Neuronal stem cell (in vitro differentiated cells): ENCODE measurements at regions not wholly inside any gene's neighbourhood (a gene's known extent, or its start where the extent isn't known, plus 50 kb on each side); places are given as distances from the start of the nearest gene placed in this dataset.

ENCODE experiments used
- DNase-seq: peaks from one replicate; pipeline ENCODE4 v3.0.0-alpha.2; 2013; ENCODE audit warnings: low spot score
- H2AFZ ChIP-seq: one replicate; pipeline ENCODE4 v1.6.1; 2013; ENCODE audit warnings: mild to moderate bottlenecking, low read length, inconsistent platforms
- H2AK5ac ChIP-seq: 2 replicates; pipeline ENCODE4 v1.6.1; 2013; ENCODE audit warnings: low read depth, mild to moderate bottlenecking, inconsistent platforms, low read length, moderate library complexity, mixed read lengths
- H2BK120ac ChIP-seq: 2 replicates; pipeline ENCODE4 v1.6.1; 2013; ENCODE audit warnings: low read depth, mild to moderate bottlenecking, inconsistent platforms, low read length, moderate library complexity, mixed read lengths
- H2BK12ac ChIP-seq: one replicate; pipeline ENCODE4 v1.6.1; 2013; ENCODE audit warnings: low read length, inconsistent platforms
- H2BK15ac ChIP-seq: 2 replicates; pipeline ENCODE4 v1.6.1; 2013; ENCODE audit warnings: mild to moderate bottlenecking, low read length, inconsistent platforms, mixed read lengths
- H2BK5ac ChIP-seq: one replicate; pipeline ENCODE4 v1.6.1; 2013; ENCODE audit warnings: inconsistent platforms, mild to moderate bottlenecking, low read length, moderate library complexity
- H3K14ac ChIP-seq: one replicate; pipeline ENCODE4 v1.6.1; 2013; ENCODE audit warnings: low read length, inconsistent platforms
- H3K18ac ChIP-seq: 2 replicates; pipeline ENCODE4 v1.6.1; 2013; ENCODE audit warnings: low read length, inconsistent platforms
- H3K23ac ChIP-seq: 2 replicates; pipeline ENCODE4 v1.6.1; 2013; ENCODE audit warnings: low read depth, mild to moderate bottlenecking, mixed read lengths, low read length, inconsistent platforms; ENCODE audit not compliant: poor library complexity
- H3K27ac ChIP-seq: replicated peaks from 3 replicates; pipeline ENCODE4 v1.5.1; 2013; ENCODE audit warnings: low read length, inconsistent platforms
- H3K27me3 ChIP-seq, 3 experiments: 2 replicates each; pipeline ENCODE4 v1.6.1; 2013; ENCODE audit warnings: low read length in 3 of 3, mild to moderate bottlenecking in 2 of 3, inconsistent platforms in 1 of 3, low read depth in 1 of 3, mixed read lengths in 1 of 3, moderate library complexity in 1 of 3; ENCODE audit not compliant: control insufficient read depth in 3 of 3, insufficient read depth in 3 of 3
- H3K36me3 ChIP-seq, 2 donors: replicated peaks in 1 of 2; 2 replicates each; pipeline ENCODE4 v1.6.1; 2013; ENCODE audit warnings: low read length in 2 of 2; ENCODE audit not compliant: control insufficient read depth in 2 of 2, insufficient read depth in 2 of 2
- H3K4ac ChIP-seq: 2 replicates; pipeline ENCODE4 v1.6.1; 2013; ENCODE audit warnings: inconsistent platforms, mild to moderate bottlenecking, low read length, moderate library complexity
- H3K4me1 ChIP-seq, 2 donors: 1 replicate in 1 of 2; 2 replicates in 1 of 2; pipeline ENCODE4 v1.6.1; 2013; ENCODE audit warnings: low read length in 2 of 2, low read depth in 1 of 2; ENCODE audit not compliant: control insufficient read depth in 2 of 2, insufficient read depth in 1 of 2
- H3K4me2 ChIP-seq: one replicate; pipeline ENCODE4 v1.6.1; 2013; ENCODE audit warnings: mild to moderate bottlenecking, low read length, inconsistent platforms; ENCODE audit not compliant: insufficient read depth, poor library complexity, severe bottlenecking
- H3K4me3 ChIP-seq, 2 donors: 2 replicates each; pipeline ENCODE4 v1.5.1; 2013; ENCODE audit warnings: low read length in 2 of 2, mild to moderate bottlenecking in 2 of 2, inconsistent platforms in 1 of 2, moderate library complexity in 1 of 2
- H3K79me1 ChIP-seq: one replicate; pipeline ENCODE4 v1.6.1; 2013; ENCODE audit warnings: low read depth, mild to moderate bottlenecking, inconsistent platforms, low read length, moderate library complexity
- H3K9ac ChIP-seq: one replicate; pipeline ENCODE4 v1.6.1; 2013; ENCODE audit warnings: mild to moderate bottlenecking, low read depth, low read length, inconsistent platforms; ENCODE audit not compliant: poor library complexity
- H3K9me3 ChIP-seq, 2 donors: replicated peaks in 1 of 2; 2 replicates each; pipeline versions ENCODE3 to v1.6.1; 2013; ENCODE audit warnings: low read length in 2 of 2, mild to moderate bottlenecking in 2 of 2, inconsistent platforms in 1 of 2, low read depth in 1 of 2, mixed read lengths in 1 of 2, moderate library complexity in 1 of 2; ENCODE audit not compliant: control insufficient read depth in 2 of 2, insufficient read depth in 1 of 2
- H4K8ac ChIP-seq: one replicate; pipeline ENCODE4 v1.6.1; 2013; ENCODE audit warnings: low read depth, mild to moderate bottlenecking, inconsistent platforms, low read length, moderate library complexity
- H4K91ac ChIP-seq: one replicate; pipeline ENCODE4 v1.6.1; 2013; ENCODE audit warnings: low read length, low read depth, mild to moderate bottlenecking, inconsistent platforms; ENCODE audit not compliant: poor library complexity
- WGBS, 2 donors: extraction: QIAGEN DNeasy Blood & Tissue Kit; methylation state at CpG; one replicate each; pipeline ENCODE4 v1.1.7; 2013; ENCODE audit warnings: missing lambda C conversion rate in 2 of 2, mixed read lengths in 1 of 2; ENCODE audit not compliant: insufficient read length in 2 of 2, insufficient replicate concordance in 1 of 2; ENCODE audit errors: extremely low coverage in 2 of 2; 5-methylcytosine and 5-hydroxymethylcytosine counted together

DNA sequence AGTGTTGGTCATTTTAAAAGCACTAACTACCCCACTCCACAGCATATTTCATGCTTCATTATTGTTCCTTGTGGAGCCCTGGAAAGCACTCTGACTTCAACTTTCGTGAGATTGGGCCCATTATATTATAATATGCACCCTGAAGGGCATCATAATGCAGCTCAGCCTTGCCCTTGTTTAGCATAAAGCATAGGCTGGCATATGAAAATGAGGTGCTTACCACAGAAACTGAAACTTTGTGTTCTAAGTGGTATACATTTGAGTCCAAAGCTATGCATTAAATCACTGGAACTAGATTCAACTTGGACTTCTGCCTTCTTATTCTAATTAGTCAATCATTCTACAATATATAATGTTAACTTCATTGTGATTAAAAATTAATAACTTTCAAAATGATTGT lies 1027.9 kb downstream of the STIM2 start:
- H3K23ac ChIP-seq, result no peak overlapping the region
- no peak overlapping the region for H4K91ac ChIP-seq
- no peaks in the 10 kb centered on the region for H3K4me1 ChIP-seq
- no peak overlapping the region for H3K4me2 ChIP-seq
- H3K4me3 ChIP-seq, result no peak overlapping the region
- H2BK120ac ChIP-seq, result no peak overlapping the region
- H3K18ac ChIP-seq, result no peak overlapping the region
- no peak overlapping the region for H2AK5ac ChIP-seq
- H3K27me3 ChIP-seq, result no peaks in the 10 kb centered on the region
- no peak overlapping the region for H2BK15ac ChIP-seq
- no peak overlapping the region for H3K27ac ChIP-seq
- H2BK5ac ChIP-seq, result no peak overlapping the region
- no peak overlapping the region for H3K14ac ChIP-seq
- H3K36me3 ChIP-seq, result no peaks in the 10 kb centered on the region
- no CpG with 5 or more reads among the region's 1 CpG for WGBS, 2 donors
- no peaks in the 10 kb centered on the region for H3K79me1 ChIP-seq
- no peak overlapping the region for H4K8ac ChIP-seq
- no peak overlapping the region for H2AFZ ChIP-seq
- H3K9me3 ChIP-seq, result no peaks in the 10 kb centered on the region
- H3K4ac ChIP-seq, result no peak overlapping the region
- no peak for DNase-seq
- H2BK12ac ChIP-seq, result no peak overlapping the region
- H3K9ac ChIP-seq, result no peak overlapping the region

DNA sequence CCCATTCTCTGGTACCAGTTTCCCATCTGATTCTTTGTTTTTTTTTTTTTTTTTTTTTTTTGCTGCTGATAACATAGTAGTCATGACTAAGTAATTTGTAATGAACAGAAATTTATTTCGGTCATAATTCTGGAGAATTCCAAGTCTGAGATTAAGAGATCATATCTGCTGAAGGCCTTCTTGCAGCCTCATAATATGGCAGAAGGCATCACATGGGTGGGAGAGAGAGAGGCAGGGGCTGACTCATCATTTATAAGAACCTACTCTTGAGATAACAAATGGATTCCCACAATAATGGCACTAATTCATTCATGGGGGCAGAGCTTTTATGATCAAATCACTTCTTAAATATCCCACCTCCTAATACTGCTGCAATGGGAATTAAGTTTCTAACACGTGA lies 1034.3 kb downstream of the STIM2 start:
- Histone ChIP-seq H3K18ac (no peak overlapping the region), H3K79me1 (no peaks in the 10 kb centered on the region)

GRCh38 chr4:27908356-27908755 lies 1047.7 kb downstream of the STIM2 start:
- Histone ChIP-seq H3K36me3 (no peaks in the 10 kb centered on the region), H3K27ac (no peak overlapping the region), H3K4me3 (no peak overlapping the region), H2AK5ac (no peak overlapping the region), H3K4ac (no peak overlapping the region), H3K27me3 (no peaks in the 10 kb centered on the region), H2BK120ac (no peak overlapping the region), H4K8ac (no peak overlapping the region), H3K23ac (no peak overlapping the region), H2AFZ (no peak overlapping the region), H3K18ac (no peak overlapping the region), H2BK5ac (no peak overlapping the region), H3K4me2 (no peak overlapping the region), H2BK15ac (no peak overlapping the region), H2BK12ac (no peak overlapping the region), H3K14ac (no peak overlapping the region), H4K91ac (no peak overlapping the region), H3K9ac (no peak overlapping the region), H3K9me3 (no peaks in the 10 kb centered on the region), H3K79me1 (no peaks in the 10 kb centered on the region), H3K4me1 (no peaks in the 10 kb centered on the region)
- WGBS, 2 donors, result no CpG with 5 or more reads among the region's 3 CpGs
- DNase-seq, result no peak

More for the DNA sequence above, 1034.3 kb downstream of the STIM2 start:
- H3K14ac ChIP-seq, result no peak overlapping the region
- no peak overlapping the region for H2AK5ac ChIP-seq
- H2AFZ ChIP-seq, result no peak overlapping the region
- H3K9me3 ChIP-seq, result no peaks in the 10 kb centered on the region
- H3K4me2 ChIP-seq, result no peak overlapping the region
- H3K4ac ChIP-seq, result no peak overlapping the region
- no peak overlapping the region for H2BK5ac ChIP-seq
- no peak for DNase-seq
- H2BK15ac ChIP-seq, result no peak overlapping the region
- H4K91ac ChIP-seq, result no peak overlapping the region
- no peak overlapping the region for H3K27ac ChIP-seq
- no peak overlapping the region for H3K9ac ChIP-seq
- H4K8ac ChIP-seq, result no peak overlapping the region
- WGBS, 2 donors, result no CpG with 5 or more reads among the region's 2 CpGs
- no peaks in the 10 kb centered on the region for H3K4me1 ChIP-seq
- H3K27me3 ChIP-seq, result no peaks in the 10 kb centered on the region
- H2BK12ac ChIP-seq, result no peak overlapping the region
- H3K23ac ChIP-seq, result no peak overlapping the region
- no peak overlapping the region for H2BK120ac ChIP-seq
- H3K36me3 ChIP-seq, result no peaks in the 10 kb centered on the region
- H3K4me3 ChIP-seq, result no peak overlapping the region

DNA sequence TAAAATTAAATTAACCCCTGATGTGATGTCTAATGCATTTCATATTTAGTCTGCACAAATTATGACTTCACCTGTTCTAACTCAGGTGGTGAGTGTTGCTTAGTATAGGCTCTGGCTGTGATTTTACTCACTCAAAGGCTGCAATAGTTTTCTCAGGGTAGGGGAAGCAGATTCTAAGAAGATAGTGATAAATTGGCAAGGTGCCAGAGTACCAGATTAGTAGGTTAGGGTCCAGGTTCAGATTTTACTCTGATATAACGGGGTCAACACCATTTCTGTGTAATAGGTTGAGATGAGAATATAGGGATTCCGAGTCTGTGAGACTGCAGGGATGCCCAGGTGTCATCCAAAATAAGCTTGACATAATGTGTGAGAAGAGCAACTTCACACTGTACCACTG lies 1049.6 kb downstream of the STIM2 start:
- no peak for DNase-seq
- H2BK120ac ChIP-seq, result no peak overlapping the region
- no peak overlapping the region for H3K23ac ChIP-seq
- H2BK12ac ChIP-seq, result no peak overlapping the region
- no peak overlapping the region for H2AFZ ChIP-seq
- no peak overlapping the region for H4K91ac ChIP-seq
- WGBS, 2 donors, result no CpG with 5 or more reads among the region's 2 CpGs
- H3K4me1 ChIP-seq, result no peaks in the 10 kb centered on the region
- H3K4me3 ChIP-seq, result no peak overlapping the region
- H2BK5ac ChIP-seq, result no peak overlapping the region
- H3K36me3 ChIP-seq, result no peaks in the 10 kb centered on the region
- H3K18ac ChIP-seq, result no peak overlapping the region
- no peak overlapping the region for H3K4me2 ChIP-seq
- H3K9ac ChIP-seq, result no peak overlapping the region
- no peak overlapping the region for H3K14ac ChIP-seq
- H3K79me1 ChIP-seq, result no peaks in the 10 kb centered on the region
- H4K8ac ChIP-seq, result no peak overlapping the region
- H3K27me3 ChIP-seq, result no peaks in the 10 kb centered on the region
- H3K27ac ChIP-seq, result no peak overlapping the region
- H2AK5ac ChIP-seq, result no peak overlapping the region
- H2BK15ac ChIP-seq, result no peak overlapping the region
- H3K9me3 ChIP-seq, result no peaks in the 10 kb centered on the region
- no peak overlapping the region for H3K4ac ChIP-seq
